Upper lobe of left lung (tissue), 6 donors: ENCODE measurements at regions not wholly inside any gene's neighbourhood (a gene's known extent, or its start where the extent isn't known, plus 50 kb on each side); places are given as distances from the start of the nearest gene placed in this dataset.

Experiments used
- ATAC-seq, 2 donors: fragments of 200-7000 bp; cut with Tn5 transposase; one replicate each; pipeline ENCODE4 v1.9.1; 2022; ENCODE audit warnings: mild to moderate bottlenecking in 2 of 2, moderate library complexity in 2 of 2; ENCODE audit not compliant: low FRiP score in 2 of 2
- DNase-seq, 2 donors: peaks; one replicate each; pipeline ENCODE4 v3.0.0-alpha.2; 2019 to 2020
- H3K27ac ChIP-seq, 4 donors: fragments of 200-600 bp; sonication (generic); one replicate each; pipeline ENCODE4 v1.5.1; 2016 to 2019
- H3K27me3 ChIP-seq, 4 donors: fragments of 200-600 bp; sonication (generic); one replicate each; pipeline ENCODE4 v1.5.1; 2017 to 2019
- H3K36me3 ChIP-seq, 4 donors: fragments of 200-600 bp; sonication (generic); one replicate each; pipeline ENCODE4 v1.5.1; 2016 to 2019
- H3K4me1 ChIP-seq, 4 donors: fragments of 200-600 bp; sonication (generic); one replicate each; pipeline ENCODE4 v1.5.1; 2018 to 2019
- H3K4me3 ChIP-seq, 4 donors: fragments of 200-600 bp; sonication (generic); one replicate each; pipeline ENCODE4 v1.5.1; 2017 to 2019; ENCODE audit warnings: mild to moderate bottlenecking in 2 of 4, moderate library complexity in 1 of 4
- H3K9me3 ChIP-seq, 4 donors: fragments of 200-600 bp; sonication (generic); one replicate each; pipeline ENCODE4 v1.5.1; 2018 to 2019
- CTCF ChIP-seq, 6 experiments: fragments of 450-650 bp in 4 of 6; fragments of 200-600 bp in 2 of 6; sonication (generic) in 2 of 6; IDR thresholded peaks; one replicate each; pipeline ENCODE4 v1.5.1; 2016 to 2019; ENCODE audit warnings: antibody characterized with exemption in 6 of 6
- EP300 ChIP-seq, 4 donors: sonication (generic); formaldehyde crosslinking; IDR thresholded peaks; one replicate each; pipeline ENCODE4 v1.5.1; 2017; ENCODE audit warnings: antibody characterized with exemption in 4 of 4, control low read depth in 2 of 4
- POLR2A ChIP-seq, 4 donors: fragments of 450-650 bp; IDR thresholded peaks; one replicate each; pipeline ENCODE4 v1.5.1; 2016 to 2017; ENCODE audit warnings: antibody characterized with exemption in 4 of 4, mild to moderate bottlenecking in 2 of 4
- POLR2AphosphoS5 ChIP-seq, 2 donors: sonication (generic); formaldehyde crosslinking; IDR thresholded peaks; one replicate each; pipeline ENCODE4 v1.5.1; 2017; ENCODE audit warnings: antibody characterized with exemption in 2 of 2
- WGBS, 2 donors: methylation state at CpG; one replicate each; pipeline ENCODE4 v1.1.5; 2017 to 2018; 5-methylcytosine and 5-hydroxymethylcytosine counted together
- donor health status: DM: no; HTN: no; CAD: no; lungs with moderate emphysema.
- donor health status: DM: no; HTN: yes; CAD: no; lungs with severe emphysema.

- ATAC-seq (no peak), DNase-seq (peak in 1 of 2 donors; percentile 8)
- Histone ChIP-seq H3K27ac (no peak overlapping the region), H3K9me3 (no peaks in the 10 kb centered on the region), H3K4me1 (peaks cover 0 to 6% (median 2%) of the 10 kb centered on the region in 4 donors), H3K27me3 (no peaks in the 10 kb centered on the region), H3K36me3 (no peaks in the 10 kb centered on the region), H3K4me3 (no peak overlapping the region)
- WGBS, 2 donors: 74 to 80% methylated on average over 3 of the region's 3 CpGs
- TF ChIP-seq CTCF (IDR thresholded peaks at IDR 0.05): no peak
- TF ChIP-seq EP300 (IDR thresholded peaks at IDR 0.05): no peak
- TF ChIP-seq POLR2A (IDR thresholded peaks at IDR 0.05): no peak
- TF ChIP-seq POLR2AphosphoS5 (IDR thresholded peaks at IDR 0.05): no peak
Measured at GRCh38 chr10:46233181-46233580, 53.6 kb upstream of the ANTXRL start.

GRCh38 chr10:46234026-46234425, 52.8 kb upstream of the ANTXRL start:
- H3K9me3 ChIP-seq: no peaks in the 10 kb centered on the region
- H3K27me3 ChIP-seq: no peaks in the 10 kb centered on the region
- no peak for TF ChIP-seq CTCF (IDR thresholded peaks at IDR 0.05)
- TF ChIP-seq EP300 (IDR thresholded peaks at IDR 0.05): no peak
- TF ChIP-seq POLR2AphosphoS5 (IDR thresholded peaks at IDR 0.05): no peak
- no peak for TF ChIP-seq POLR2A (IDR thresholded peaks at IDR 0.05)
- H3K27ac ChIP-seq: no peak overlapping the region
- DNase-seq: no peak
- H3K4me3 ChIP-seq: no peak overlapping the region
- WGBS, 2 donors: 78 to 85% methylated on average over 3 of the region's 3 CpGs
- ATAC-seq: no peak
- no peaks in the 10 kb centered on the region for H3K4me1 ChIP-seq
- no peaks in the 10 kb centered on the region for H3K36me3 ChIP-seq

GRCh38 chr10:46234431-46235060, 52.3 kb upstream of the ANTXRL start:
- WGBS, 2 donors: 83 to 84% methylated on average over 9 to 10 of the region's 10 CpGs

GRCh38 chr10:46235705-46236545, 50.9 kb upstream of the ANTXRL start:
- no peak overlapping the region for H3K4me3 ChIP-seq
- WGBS, 2 donors: 67 to 87% methylated on average over 4 to 5 of the region's 5 CpGs
- DNase-seq: peak in 1 of 2 donors; percentile 12
- no peaks in the 10 kb centered on the region for H3K4me1 ChIP-seq
- no peaks in the 10 kb centered on the region for H3K36me3 ChIP-seq
- TF ChIP-seq CTCF (IDR thresholded peaks at IDR 0.05): no peak
- TF ChIP-seq POLR2A (IDR thresholded peaks at IDR 0.05): no peak
- no peak for TF ChIP-seq POLR2AphosphoS5 (IDR thresholded peaks at IDR 0.05)
- no peak for TF ChIP-seq EP300 (IDR thresholded peaks at IDR 0.05)
- no peak overlapping the region for H3K27ac ChIP-seq
- H3K27me3 ChIP-seq: no peaks in the 10 kb centered on the region
- H3K9me3 ChIP-seq: no peaks in the 10 kb centered on the region
- no peak for ATAC-seq

More at GRCh38 chr10:46234431-46235060, 52.3 kb upstream of the ANTXRL start:
- no peak for TF ChIP-seq EP300 (IDR thresholded peaks at IDR 0.05)
- no peak for TF ChIP-seq CTCF (IDR thresholded peaks at IDR 0.05)
- no peak for TF ChIP-seq POLR2A (IDR thresholded peaks at IDR 0.05)
- no peak for TF ChIP-seq POLR2AphosphoS5 (IDR thresholded peaks at IDR 0.05)
- no peaks in the 10 kb centered on the region for H3K4me1 ChIP-seq
- no peaks in the 10 kb centered on the region for H3K9me3 ChIP-seq
- H3K36me3 ChIP-seq: no peaks in the 10 kb centered on the region
- no peaks in the 10 kb centered on the region for H3K27me3 ChIP-seq
- H3K4me3 ChIP-seq: no peak overlapping the region
- DNase-seq (peak in 1 of 2 donors; percentile 15), ATAC-seq (no peak)
- no peak overlapping the region for H3K27ac ChIP-seq
